CD4-positive, alpha-beta T cell treated with Interleukin-15 for 4 hours (primary cell): ENCODE measurements at regions not wholly inside any gene's neighbourhood (a gene's known extent, or its start where the extent isn't known, plus 50 kb on each side); places are given as distances from the start of the nearest gene placed in this dataset.

Source experiments
- DNase-seq: peaks from one replicate; pipeline ENCODE4 v3.0.0-alpha.2; 2020; ENCODE audit warnings: low spot score

DNA sequence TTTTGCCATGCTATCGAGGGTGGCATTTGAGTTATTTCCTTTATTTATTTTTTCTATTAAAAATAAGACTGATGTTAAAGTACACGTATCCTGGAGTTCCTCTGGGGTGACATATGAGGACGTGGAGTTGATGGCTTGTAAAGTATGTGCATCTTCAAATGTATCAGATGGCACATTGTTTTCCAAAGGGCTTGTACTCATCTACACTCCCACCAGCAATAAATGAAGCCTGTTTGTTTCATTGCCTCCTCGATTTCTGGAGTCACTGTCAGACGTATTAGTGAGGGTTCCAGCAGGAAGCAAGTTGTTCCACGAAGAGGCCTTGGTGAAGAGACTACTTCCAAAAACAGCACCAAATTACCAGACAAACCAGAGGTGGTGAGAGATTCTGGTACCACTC is 423.9 kb downstream of the NPHP4 start:
- DNase-seq: no peak

DNA sequence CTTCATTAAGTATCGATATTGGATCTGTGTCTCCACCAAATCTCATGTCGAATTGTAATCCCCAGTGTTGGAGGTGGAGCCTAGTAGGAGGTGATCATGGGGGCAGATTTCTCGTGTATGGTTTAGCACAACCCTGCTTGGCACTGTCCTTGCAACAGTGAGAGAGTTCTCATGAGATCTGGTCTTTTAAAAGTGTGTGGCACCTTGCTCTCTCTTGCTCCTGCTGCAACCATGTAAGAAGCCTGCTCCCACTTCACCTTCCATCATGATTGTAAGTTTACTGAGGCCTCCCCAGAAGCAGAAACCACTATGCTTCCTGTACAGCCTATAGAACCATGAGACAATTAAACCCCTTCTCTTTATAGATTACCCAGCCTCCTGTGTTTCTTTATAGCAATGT is 424.4 kb downstream of the NPHP4 start:
- no peak for DNase-seq

DNA sequence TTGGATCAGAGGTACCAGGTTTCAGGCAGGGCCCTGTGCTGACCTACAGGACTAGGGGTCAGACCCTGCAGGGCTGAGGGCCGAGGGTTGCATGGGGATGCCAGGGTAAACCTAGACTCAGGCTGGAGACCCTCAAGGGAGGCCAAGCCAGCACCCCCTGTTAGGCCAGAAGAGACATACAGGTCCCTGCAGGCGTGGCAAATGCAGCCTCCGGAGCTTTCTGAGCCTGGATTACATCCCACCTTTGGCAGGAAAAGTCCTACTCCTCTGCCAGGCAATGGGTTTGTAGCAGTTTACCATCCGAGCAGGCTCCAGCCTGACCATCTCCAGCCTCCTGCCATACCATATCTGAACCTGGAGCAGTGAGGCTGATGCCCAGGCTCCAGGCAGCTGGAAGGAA is 425.3 kb downstream of the NPHP4 start:
- DNase-seq: no peak

DNA sequence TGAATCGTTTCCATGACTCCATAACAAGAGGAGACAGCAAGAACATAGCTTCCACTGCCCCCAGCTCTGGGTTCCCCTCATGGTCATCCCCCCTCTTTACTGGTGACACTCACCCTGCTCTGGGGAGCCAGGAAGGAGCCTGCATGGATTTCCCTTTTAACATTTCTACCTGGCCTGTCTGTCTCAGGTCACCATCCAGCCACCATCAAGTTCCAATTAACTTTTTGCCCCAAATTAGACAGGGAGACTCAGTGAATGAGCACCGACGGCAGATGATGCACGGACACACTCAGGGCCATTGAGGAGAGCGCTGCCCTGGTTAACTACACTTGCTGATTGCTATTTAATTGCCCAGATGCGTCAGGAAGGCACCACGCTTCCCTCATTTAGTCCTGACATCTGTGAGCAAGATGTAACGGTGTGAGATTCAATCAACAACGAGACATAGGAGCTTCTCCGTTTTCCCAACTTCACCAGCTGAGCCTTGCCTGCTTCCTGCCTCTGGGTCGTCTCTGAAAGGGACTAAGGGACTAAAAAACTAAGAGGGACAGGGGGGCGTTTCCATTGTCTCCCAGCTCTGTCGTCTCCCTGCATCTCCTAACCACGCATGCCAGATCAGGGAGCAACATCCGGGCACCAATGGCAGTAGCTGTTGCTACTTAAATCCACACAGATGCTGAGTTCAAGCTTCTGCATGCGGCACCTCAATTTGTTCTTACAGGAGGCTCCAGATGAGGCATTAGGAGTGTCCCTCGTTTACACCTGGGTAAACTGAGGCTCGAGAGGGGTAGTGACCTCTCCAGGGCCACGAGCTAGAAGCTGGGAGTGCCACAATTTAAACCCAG is 426.7 kb downstream of the NPHP4 start:
- DNase-seq: no peak

DNA sequence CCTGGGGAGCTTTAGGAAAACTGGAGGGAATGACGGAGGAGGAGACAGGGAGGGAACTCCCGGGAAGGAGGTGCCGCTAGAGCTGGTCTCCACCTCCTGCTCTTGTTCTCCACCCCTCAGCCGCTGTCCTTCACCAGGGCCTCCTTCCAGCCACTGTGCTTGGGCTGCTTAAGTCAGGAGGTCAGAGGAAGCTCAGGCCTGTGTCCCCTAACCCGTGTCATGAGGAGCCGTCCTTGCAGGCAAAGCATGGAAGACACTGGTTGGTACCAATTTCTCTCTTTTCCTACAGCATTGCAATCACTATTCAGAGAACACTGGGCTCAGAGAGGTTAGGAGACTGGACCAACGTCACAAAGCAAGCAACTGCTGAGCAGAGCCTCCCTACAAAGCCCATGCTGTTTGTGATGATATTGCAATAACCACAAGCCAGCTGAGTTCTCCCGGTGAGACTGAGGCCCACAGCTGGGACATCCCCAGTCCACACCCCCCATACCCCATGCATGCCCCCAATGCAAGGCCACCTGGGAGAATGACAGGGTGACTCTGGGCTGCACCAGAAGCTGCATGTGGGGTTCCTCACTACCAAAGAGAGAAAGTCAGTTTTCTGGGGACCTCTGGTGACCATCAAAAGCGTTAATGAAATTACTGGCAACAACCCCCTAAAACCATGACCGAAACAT is 427.5 kb downstream of the NPHP4 start:
- no peak for DNase-seq

DNA sequence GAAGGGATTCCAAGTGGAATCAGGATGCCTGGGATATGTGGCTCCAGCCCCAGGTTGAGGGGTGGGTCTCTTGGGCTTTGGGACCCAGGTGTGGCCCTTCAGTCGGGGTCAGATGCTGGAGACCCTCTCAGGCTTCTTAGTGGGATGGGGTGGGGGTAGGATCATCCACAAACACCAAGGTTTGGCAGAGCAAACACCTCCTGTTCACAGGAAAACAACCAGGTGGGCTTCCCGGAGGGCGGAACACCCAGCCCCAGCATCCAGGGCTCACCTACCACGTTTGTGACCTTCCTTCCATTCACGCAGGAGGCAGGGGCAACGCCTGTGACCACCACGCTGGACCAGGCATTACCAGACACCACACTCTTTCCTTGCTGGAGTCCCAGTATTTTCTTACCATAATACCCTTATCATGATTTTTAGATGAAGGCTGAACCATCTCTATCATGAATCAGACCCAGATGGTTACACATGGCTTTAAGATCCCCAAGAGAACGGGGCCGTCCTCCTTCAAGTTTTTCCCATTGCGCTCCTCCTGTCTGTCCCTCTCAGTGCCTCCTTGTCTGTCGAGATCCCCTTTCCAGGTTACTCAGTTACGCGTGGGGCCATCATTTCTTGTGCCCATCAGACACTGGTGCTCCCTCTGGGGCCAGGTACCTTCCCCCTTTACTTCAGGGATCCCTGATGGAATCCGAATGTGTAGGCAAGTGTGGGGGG is 428.2 kb downstream of the NPHP4 start:
- DNase-seq: no peak

DNA sequence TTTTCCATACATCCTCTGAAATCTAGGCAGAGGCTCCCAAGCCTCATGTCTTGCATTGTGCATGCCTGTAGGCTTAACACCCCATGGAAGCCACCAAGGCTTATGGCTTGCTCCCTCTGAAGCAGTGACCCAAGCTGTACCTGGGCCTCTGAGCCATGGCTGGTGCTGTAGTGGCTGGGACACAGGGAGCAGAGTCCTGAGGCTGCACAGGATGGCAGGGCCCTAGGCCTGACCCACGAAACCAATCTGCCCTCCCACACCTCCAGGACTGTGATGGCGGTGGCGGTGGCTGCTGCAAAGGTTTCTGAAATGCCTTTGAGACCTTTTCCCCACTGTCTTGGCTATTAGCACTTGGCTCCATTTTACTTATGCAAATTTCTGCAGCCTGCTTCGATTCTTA is 429.5 kb downstream of the NPHP4 start:
- DNase-seq: no peak

DNA sequence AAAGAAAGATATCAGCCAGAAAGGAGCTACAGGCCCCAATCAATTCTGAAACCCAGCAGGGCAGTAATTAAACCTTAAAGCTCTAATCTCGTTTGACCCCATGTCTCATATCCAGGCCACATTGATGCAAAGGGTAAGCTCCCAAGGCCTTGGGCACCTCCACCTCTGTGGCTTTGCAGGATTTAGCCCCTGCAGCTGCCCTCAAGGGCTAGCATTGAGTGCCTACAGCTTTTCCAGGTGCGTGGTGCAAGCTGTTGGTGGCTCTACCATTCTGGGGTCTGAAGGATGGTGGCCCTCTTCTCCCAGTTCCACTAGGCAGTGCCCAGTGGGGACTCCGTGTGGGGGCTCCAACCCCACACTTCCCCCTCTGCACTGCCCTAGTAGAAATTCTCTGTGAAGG is 429.9 kb downstream of the NPHP4 start:
- DNase-seq: no peak

DNA sequence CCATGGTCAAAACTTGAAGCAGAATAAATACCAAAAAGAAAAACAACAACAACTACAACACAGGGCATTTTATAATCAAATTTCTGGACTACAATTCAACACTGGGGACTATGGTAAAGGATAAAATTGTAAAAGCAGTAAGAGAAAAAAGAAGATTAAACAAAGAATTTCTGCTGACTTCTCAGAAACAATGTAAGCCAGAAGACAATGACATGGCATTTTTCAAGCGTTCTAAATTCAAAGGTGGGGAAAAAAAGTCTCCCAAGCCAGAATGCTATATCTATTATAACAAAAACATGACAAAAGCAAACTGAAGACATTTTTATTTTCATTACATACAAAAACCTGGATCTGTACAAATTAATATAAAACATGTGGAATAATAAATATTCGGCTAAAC is 433.1 kb downstream of the NPHP4 start:
- DNase-seq: no peak

DNA sequence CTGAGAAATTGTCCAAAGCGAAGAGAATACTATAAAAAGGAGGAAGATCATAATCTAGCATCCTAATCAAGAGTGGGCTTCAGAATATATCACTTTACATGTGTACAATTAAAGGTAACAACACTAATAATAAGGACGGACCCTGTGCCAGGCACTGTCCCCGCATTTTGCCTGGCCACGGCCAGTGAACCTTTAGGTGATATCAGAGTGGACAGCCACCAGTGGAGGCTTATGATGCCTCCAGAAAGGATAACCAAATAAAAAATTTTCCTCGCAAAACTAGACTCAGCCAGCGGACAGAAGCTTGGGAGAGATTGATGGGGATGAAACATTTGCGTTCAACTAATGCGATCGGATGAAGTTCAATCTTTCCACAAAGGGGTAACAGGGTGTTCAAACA is 436.4 kb downstream of the NPHP4 start:
- DNase-seq: no peak

DNA sequence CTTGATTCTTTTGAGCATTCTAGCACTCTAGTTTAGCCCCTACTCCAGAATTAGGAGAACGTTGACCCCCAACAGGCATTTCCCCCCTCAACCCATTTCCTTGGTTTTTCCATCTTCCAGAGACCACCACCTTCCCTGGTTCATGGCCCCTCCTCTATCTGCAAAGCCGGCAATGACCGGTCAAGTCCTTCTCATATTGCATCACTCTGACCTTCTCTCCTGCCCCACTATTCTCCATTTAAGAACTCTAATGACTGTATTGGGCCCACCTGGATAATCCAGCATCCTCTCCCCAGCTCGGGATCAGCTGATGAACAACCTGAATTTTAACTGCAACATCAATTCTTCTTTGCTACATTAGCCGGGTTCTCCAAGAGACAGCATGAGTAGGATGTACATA is 437.4 kb downstream of the NPHP4 start:
- DNase-seq: no peak

DNA sequence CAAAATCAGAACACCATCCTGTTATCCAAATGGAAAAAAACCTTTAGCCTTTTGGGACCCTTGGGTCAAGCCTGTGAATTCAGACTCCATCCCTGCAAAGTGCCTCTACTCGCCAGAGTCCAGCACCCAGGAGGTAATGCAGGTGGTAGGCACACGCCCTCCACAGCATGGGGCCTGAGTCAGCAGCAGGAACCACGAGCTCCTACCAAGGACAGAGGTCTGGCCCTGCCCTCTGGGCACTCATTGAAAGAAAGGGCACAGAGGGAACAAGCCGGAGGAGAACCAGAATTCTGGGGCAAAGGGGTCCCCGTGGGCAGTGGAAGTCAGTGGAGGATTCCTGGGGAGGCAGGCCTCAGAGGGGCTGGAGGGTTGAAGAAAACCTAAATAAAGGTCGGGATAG is 438.1 kb downstream of the NPHP4 start:
- no peak for DNase-seq

DNA sequence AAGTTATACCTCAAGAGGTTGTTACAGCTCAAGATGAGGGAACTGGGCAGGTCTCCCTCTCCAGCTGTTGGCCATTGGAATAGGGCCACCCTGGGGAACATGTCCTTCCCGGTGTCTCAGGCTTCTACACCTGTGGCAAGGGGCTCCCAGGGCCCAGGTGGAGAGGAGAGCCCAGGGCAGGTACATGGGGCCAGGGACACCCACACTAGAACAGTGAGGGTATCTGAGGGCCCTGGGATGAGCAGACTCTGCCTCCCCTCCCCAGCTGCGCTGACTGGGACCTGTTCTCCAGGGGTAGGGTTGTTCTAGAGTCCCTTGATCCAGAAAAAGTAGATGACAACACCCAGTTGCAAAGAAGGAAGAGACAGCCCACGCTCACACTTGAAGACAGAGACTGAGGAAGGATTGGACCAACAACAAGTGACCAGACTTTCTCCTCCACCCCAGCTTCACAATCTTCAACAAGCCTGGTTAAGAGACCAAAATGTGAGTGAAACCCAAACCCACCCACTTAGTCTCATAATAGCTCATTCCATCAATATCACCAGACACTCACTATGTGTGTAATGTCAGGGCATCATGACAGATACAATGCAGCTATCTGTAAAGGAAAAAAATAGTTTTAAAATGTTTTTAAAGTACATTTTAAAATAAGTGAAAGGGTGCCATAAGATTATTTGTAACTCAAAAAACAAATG is 439.3 kb downstream of the NPHP4 start:
- DNase-seq: no peak

DNA sequence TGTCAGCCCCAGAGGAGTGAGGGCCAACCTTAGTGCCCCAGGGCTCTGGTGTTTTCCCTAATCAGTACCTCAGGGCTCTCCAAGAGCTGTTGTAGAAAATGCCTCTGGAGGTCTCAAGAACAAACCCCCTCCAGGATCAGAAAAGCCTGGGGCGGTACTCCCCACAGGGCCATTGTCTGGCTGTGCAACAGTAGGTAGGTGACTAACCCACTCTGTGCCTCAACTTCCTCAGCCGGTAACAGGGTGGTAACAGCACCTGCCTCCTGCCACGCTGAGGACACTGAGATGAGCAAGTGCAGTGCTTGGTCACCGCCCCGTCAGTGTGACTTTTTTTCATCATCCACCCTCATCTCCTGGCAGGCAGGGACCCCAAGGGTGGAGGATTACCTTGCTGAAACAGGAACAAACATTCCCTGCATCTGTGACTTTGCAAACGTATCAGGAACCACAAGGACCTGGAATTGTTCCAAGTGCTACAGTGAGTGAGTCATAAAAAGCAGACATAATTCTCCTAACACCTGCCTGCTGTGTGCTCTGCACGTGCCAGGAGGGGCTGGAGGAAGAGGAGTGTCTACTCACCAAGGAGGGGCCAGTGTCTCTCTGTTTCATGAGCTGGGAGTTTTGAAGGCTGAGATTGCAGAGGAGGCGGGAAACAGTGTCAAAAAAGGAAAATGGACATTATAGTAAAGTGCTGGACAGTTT is 440.8 kb downstream of the NPHP4 start:
- no peak for DNase-seq

DNA sequence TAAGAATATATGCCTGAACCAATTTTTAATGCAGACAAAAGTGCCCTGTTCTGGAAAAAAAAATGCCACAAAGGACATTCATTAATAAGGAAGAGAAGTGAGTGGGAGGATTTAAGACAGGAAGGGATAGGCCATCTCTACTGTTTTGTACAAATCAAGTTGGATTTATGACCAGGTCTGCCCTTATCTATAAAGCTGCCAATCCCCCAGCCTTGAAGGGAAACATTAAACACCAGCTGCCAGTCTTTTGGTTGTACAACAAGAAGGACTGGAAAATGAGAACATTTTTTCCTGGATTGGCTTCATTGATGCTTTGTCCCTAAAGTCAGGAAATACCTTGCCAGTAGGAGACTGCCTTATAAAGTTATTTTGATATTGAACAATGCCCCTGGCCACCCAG is 444.0 kb downstream of the NPHP4 start:
- no peak for DNase-seq

DNA sequence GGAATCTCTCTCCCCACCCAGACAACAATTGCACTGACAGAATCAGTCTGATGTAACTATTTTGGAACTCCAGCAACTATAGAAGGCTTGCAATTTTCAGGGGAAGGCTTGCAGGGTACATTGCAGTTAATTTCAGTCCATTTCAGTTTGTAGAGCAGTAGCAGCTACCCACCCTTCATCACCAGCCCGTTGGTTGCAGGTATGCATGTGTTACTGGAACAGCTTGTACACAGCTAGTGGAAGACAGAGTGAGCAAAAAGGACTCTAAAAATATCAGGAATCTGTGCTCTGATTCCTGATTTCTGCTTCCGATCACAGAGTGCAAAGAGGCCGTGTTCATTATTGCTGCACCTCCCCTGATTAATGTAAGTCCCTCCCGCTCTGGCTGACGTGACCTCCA is 449.0 kb downstream of the NPHP4 start:
- DNase-seq: no peak

DNA sequence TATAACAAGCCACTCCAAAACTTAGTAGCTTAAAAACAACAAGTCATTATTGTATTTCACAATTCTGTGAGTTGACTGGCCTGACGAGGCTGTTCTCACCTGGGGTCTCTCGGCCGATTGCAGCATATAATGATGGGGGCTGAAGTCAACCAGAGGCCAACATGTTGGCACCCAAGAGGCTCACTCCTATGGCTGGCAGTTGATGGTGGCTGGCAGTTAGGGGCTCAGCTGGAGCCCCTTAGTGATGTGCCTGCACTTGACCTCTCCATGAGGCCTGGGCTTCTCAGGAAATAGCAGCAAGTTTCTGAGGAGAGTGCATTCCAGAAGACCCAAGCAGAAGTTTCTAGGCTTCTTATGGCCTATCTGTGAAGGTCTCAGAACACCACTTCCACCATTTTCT is 459.4 kb downstream of the NPHP4 start:
- DNase-seq: no peak

DNA sequence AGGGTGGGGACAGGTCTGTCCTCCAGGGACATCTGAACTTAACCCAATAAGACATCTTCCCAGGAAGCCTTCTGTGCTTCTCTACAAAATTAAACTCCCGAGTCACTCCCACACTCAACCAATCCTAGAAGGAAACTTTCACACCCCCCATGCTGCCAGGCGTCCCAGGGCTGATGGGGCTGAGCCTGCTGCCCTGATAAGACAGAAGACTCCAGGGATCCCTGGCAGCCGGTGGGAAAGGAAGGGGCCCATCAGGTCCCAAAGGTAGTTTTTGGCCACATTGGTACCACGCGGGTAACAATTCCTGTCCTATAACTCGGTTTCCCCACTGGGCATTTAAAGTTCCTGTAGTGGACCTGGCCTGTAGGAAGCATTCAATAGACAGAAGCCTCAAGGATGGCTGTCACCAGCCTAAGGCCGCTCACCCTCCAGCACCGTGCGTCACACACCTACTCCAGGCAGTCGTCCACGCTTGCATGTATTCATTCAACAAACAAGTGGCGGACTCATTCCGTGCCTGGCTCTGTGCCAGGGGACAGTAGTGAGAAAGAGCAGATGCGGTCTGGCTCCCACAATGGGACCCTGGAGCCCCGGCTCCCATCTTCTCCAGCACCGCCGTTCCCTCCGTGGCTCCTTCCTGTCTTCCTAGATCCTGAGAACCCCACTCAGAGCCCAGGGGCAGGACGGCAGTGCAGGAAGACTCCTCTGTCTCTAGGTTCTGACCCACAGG is 465.2 kb downstream of the NPHP4 start:
- no peak for DNase-seq

DNA sequence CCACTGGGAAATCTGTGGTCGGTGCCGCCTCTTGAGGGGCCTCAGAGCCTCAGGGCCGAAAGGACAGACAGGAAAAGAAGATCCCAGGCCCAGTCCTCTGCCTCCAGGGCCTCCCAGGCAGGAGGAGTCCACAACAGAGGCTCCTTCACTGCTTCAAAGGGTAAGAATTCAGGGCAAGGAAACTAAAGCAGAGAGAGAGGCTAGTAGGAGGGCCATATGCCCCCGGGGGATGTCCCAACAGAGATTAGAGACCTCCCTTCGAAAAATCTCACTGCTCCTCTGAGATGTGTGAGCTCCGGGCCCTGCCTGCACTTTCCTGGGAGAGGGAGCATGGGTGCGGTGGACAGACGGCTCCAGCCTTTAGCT is 465.9 kb downstream of the NPHP4 start:
- no peak for DNase-seq

DNA sequence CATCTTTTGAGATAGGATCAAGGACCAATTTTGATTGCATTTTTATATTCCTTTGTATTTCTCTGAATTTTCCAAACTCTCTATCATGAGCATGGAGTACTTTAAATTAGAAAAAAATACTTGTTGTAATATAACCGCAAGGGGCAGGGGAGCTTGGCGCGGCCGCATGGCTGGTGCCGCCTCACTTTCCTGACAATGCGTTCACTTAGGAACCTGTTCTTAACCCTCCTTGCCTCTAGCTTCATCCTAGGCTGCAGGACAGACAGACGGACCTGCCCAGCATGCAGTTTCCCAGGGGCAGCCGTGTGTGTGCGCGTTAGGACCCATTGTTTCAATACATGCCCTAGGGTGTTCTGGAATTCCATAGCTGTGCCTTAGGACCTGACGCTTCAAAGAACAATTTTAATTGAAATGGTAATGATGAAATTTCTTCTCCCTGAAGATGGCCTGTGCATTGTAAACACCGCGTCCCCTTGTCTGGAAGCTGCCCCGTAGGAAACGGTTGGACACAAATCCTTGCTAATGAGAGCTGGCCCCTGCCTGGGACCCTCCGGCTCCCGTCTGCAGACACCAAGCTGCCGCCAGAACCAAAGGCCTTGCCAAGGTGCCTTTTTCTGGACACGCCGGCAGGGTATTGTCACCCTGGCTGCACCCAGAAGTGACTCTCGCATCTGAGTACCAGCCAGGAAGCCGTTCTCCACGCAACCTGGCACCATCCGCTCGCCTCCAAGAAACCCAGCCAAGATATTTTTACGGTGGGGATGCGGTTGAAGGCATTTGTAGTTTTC is 466.4 kb downstream of the NPHP4 start:
- no peak for DNase-seq
